GM12865 (cell line): ENCODE measurements at regions not wholly inside any gene's neighbourhood (a gene's known extent, or its start where the extent isn't known, plus 50 kb on each side); places are given as distances from the start of the nearest gene placed in this dataset.

Experiments used
- DNase-seq: peaks from one replicate; pipeline ENCODE4 v3.0.0; 2010; ENCODE audit warnings: low read depth
- H3K4me3 ChIP-seq: 2 replicates; pipeline ENCODE4 v1.5.1; 2011; ENCODE audit warnings: mild to moderate bottlenecking, low read depth, low read length, control low read depth
- TF ChIP-seq, protein P1 (sequence below): IDR thresholded peaks from 2 replicates; pipeline ENCODE4 v1.5.1; 2011; ENCODE audit warnings: low read length, control low read depth, low read depth, inconsistent platforms; ENCODE audit not compliant: insufficient read depth; ENCODE audit errors: missing control alignments

DNA sequence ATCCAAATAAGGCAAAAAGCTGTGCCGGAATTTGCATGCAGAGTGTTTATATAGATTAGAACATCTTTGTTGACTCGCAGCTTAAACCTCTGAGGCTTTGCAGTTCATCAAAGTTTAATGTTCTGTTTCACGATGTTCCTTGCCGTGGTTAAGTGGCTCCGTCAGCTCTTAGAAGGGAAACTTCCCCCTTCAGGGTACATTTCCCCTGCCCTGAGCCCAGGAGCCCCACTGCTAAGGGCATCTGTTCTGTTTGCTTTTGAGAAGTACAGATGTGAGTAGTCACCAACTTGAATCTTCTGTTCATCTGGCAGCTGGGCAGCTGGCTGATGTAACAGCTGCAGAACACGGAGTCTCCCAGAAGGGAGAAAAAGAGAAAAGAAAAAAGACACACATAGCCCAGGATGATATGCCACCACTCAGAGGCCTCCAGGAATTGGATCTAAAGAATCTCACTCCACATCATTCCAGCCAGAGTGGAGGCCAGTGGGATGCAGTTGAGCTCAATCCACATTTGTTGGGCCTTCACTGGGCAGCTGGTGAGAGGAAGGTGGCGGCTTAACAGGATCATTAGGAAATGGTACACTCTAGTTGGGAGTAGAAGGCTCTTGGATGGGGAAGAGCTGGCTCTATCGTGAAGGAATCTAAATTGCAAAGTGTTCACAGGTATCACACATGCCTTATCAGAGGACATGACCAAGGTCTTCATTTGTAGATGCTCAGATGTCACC, 178.7 kb upstream of the RBPJ start:
- H3K4me3 ChIP-seq, result no peak overlapping the region
- TF ChIP-seq, protein P1, sequence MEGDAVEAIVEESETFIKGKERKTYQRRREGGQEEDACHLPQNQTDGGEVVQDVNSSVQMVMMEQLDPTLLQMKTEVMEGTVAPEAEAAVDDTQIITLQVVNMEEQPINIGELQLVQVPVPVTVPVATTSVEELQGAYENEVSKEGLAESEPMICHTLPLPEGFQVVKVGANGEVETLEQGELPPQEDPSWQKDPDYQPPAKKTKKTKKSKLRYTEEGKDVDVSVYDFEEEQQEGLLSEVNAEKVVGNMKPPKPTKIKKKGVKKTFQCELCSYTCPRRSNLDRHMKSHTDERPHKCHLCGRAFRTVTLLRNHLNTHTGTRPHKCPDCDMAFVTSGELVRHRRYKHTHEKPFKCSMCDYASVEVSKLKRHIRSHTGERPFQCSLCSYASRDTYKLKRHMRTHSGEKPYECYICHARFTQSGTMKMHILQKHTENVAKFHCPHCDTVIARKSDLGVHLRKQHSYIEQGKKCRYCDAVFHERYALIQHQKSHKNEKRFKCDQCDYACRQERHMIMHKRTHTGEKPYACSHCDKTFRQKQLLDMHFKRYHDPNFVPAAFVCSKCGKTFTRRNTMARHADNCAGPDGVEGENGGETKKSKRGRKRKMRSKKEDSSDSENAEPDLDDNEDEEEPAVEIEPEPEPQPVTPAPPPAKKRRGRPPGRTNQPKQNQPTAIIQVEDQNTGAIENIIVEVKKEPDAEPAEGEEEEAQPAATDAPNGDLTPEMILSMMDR, result no peak
- DNase-seq, result peak; percentile 55

- H3K4me3 ChIP-seq, result no peak overlapping the region
- no peak for DNase-seq
- TF ChIP-seq, protein P1, result no peak
Observed at GRCh38 chr4:26144526-26145155, 176.2 kb upstream of the RBPJ start.

- H3K4me3 ChIP-seq, result no peak overlapping the region
- no peak for DNase-seq
- TF ChIP-seq, protein P1, result no peak
Observed at GRCh38 chr4:26145212-26145611, 175.6 kb upstream of the RBPJ start.

DNA sequence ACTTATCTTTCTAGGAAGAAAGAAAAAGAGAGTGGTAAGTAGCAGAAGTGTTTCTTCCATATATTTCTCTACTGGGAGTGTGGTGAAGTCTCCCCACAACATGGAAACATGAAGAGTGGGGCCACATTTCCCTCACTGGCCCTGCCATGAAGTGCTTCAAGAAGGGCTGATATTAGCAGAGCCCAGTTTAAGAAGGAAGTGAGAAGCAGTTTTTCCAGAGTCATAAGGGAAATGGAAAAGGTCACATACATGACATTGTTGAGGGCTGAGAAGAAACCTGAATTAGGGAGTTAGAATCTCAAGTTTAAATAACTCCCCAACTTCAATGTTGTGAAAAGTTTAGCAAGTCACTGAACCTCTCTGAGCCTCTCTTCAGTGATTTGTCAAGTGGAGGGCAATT, 171.9 kb upstream of the RBPJ start:
- no peak for DNase-seq

DNA sequence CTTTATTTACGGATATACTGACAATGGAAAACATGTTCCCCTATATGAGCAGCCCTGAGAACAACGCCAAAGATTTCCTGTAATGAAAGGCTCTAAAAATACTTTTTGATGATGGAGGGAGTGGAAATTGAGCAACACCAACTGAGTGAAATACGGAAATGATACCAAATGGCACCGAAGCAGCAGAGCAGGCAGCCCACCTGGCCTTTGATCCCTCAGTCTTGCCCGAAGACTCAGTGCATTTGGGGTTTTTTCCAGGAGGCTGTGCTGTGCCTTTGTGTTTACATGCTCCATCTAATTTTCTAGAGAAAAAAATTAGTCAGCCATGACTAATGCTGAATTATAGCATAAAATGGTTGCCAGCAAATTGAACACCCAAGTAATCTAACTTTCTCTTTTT, 169.9 kb upstream of the RBPJ start:
- DNase-seq, result no peak
- no peak overlapping the region for H3K4me3 ChIP-seq
- TF ChIP-seq, protein P1, result no peak

More for the DNA sequence above, 171.9 kb upstream of the RBPJ start:
- TF ChIP-seq, protein P1, result no peak
- H3K4me3 ChIP-seq, result no peak overlapping the region

GRCh38 chr4:26151615-26152014, 169.2 kb upstream of the RBPJ start:
- no peak for DNase-seq
- TF ChIP-seq, protein P1, result no peak
- no peak overlapping the region for H3K4me3 ChIP-seq
